Ovary (tissue), 7 donors: ENCODE measurements at regions not wholly inside any gene's neighbourhood (a gene's known extent, or its start where the extent isn't known, plus 50 kb on each side); places are given as distances from the start of the nearest gene placed in this dataset.

Source experiments
- DNase-seq, 5 donors: peaks; one replicate each; pipeline ENCODE4 v3.0.0-alpha.2; 2019 to 2020
- H3K27ac ChIP-seq, 2 donors: fragments of 200-600 bp; one replicate each; pipeline versions ENCODE4 v1.5.1 to v1.8.0; 2019 to 2022
- H3K27me3 ChIP-seq: fragments of 200-600 bp; one replicate; pipeline ENCODE4 v1.8.0; 2022
- H3K36me3 ChIP-seq: fragments of 200-600 bp; sonication (generic); one replicate; pipeline ENCODE4 v1.5.1; 2019
- H3K4me1 ChIP-seq: one replicate; pipeline ENCODE4 v1.8.1; 2013; ENCODE audit warnings: mild to moderate bottlenecking, moderate library complexity; ENCODE audit not compliant: insufficient read depth
- H3K4me3 ChIP-seq: fragments of 200-600 bp; sonication (generic); one replicate; pipeline ENCODE4 v1.5.1; 2017
- H3K9me3 ChIP-seq, 2 donors: fragments of 200-600 bp in 1 of 2; sonication (generic) in 1 of 2; one replicate each; pipeline versions ENCODE4 v1.5.1 to v1.8.1; 2013 to 2019; ENCODE audit warnings: mild to moderate bottlenecking in 1 of 2, moderate library complexity in 1 of 2
- EP300 ChIP-seq: sonication (generic); formaldehyde crosslinking; IDR thresholded peaks from one replicate; pipeline ENCODE4 v1.6.1; 2017; ENCODE audit warnings: antibody characterized with exemption
- POLR2A ChIP-seq: fragments of 450-650 bp; IDR thresholded peaks from one replicate; pipeline ENCODE4 v1.6.1; 2017; ENCODE audit warnings: antibody characterized with exemption, mild to moderate bottlenecking, moderate library complexity
- WGBS, 3 donors: extraction: QIAGEN DNeasy Blood & Tissue Kit in 1 of 3; methylation state at CpG; one replicate each; pipeline versions ENCODE4 v1.1.5 to v1.1.7; 2013 to 2017; 5-methylcytosine and 5-hydroxymethylcytosine counted together
- intact Hi-C, 4 donors: fragments of 100-400 bp; cut with DNase I; formaldehyde crosslinking; loops; one replicate each; pipeline versions ENCODE4 v1.11.0 to v1.15.1; 2022 to 2023
- TF ChIP-seq, protein P1 (sequence below), 3 donors: fragments of 450-650 bp in 2 of 3; fragments of 200-600 bp in 1 of 3; IDR thresholded peaks; one replicate each; pipeline versions ENCODE4 v1.5.1 to v1.8.0; 2016 to 2022; ENCODE audit warnings: antibody characterized with exemption in 3 of 3, mild to moderate bottlenecking in 1 of 3
- donor health status: DM: no; HTN: no; CAD: no; lungs with moderate emphysema.
- donor health status: DM: no; HTN: no; CAD: no.
- donor health status: Bipolar disorder and iron deficiency.
- donor health status: DM: no; HTN: no; CAD: no.
- donor health status: DM: yes; HTN: yes; CAD: no.

DNA sequence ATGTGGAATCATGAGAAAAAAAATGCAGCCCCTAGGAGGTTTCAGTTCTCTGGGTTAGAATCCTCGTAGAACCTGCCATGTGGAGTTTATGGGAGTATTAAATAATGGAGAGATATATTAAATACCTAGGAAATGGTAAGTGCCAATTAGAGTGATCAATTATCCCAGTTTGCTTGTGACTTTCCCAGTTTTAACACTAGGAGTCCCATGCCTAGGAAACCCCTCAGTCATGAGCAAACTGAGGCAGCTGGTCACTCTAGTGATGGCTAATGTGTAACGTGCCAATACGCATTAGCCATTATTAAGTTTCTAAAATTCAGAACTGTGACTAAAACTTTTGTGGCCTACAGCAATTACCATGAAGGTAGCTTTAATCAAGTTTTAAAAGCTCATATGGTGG is 720.6 kb downstream of the TAF11L14 start:
- TF ChIP-seq EP300 (no peak), POLR2A (no peak)
- TF ChIP-seq, protein P1, sequence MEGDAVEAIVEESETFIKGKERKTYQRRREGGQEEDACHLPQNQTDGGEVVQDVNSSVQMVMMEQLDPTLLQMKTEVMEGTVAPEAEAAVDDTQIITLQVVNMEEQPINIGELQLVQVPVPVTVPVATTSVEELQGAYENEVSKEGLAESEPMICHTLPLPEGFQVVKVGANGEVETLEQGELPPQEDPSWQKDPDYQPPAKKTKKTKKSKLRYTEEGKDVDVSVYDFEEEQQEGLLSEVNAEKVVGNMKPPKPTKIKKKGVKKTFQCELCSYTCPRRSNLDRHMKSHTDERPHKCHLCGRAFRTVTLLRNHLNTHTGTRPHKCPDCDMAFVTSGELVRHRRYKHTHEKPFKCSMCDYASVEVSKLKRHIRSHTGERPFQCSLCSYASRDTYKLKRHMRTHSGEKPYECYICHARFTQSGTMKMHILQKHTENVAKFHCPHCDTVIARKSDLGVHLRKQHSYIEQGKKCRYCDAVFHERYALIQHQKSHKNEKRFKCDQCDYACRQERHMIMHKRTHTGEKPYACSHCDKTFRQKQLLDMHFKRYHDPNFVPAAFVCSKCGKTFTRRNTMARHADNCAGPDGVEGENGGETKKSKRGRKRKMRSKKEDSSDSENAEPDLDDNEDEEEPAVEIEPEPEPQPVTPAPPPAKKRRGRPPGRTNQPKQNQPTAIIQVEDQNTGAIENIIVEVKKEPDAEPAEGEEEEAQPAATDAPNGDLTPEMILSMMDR (IDR thresholded peaks at IDR 0.05), result no peak
- no peak overlapping the region for H3K4me3 ChIP-seq
- no peak for DNase-seq
- intact Hi-C loops, result no loop called here
- 84 to 91% (median 88%) methylated on average over 3 of the region's 3 CpGs for WGBS, 3 donors
- H3K27me3 ChIP-seq, result no peaks in the 10 kb centered on the region
- no peaks in the 10 kb centered on the region for H3K9me3 ChIP-seq
- no peak overlapping the region for H3K27ac ChIP-seq
- H3K36me3 ChIP-seq, result no peaks in the 10 kb centered on the region
- H3K4me1 ChIP-seq, result no peaks in the 10 kb centered on the region

DNA sequence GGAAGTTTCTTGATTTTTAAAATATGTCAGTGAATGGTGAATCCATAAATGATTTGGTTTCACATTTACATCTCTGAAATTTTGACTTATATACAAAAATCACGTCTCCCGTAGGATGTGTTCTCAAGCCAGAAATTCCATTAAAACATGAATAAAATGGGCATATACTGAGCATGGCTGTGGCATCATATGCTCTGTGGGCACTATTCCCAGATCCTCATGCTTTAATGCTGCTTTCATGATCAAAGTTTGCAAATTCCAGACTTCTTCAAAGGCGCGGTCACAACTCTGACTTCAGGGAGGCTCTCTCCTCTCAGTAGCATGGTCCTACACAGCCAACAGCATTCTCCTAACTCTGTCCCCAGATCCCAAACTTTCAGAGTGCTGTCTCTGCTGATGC is 723.2 kb downstream of the TAF11L14 start:
- H3K27ac ChIP-seq, result no peak overlapping the region
- 89 to 92% (median 91%) methylated on average over 4 of the region's 4 CpGs for WGBS, 3 donors
- no peak overlapping the region for H3K4me3 ChIP-seq
- no peak for DNase-seq
- TF ChIP-seq EP300 (no peak), POLR2A (no peak)
- TF ChIP-seq, protein P1 (IDR thresholded peaks at IDR 0.05), result no peak
- no peaks in the 10 kb centered on the region for H3K36me3 ChIP-seq
- no peaks in the 10 kb centered on the region for H3K4me1 ChIP-seq
- H3K27me3 ChIP-seq, result no peaks in the 10 kb centered on the region
- intact Hi-C loops, result no loop called here
- no peaks in the 10 kb centered on the region for H3K9me3 ChIP-seq

DNA sequence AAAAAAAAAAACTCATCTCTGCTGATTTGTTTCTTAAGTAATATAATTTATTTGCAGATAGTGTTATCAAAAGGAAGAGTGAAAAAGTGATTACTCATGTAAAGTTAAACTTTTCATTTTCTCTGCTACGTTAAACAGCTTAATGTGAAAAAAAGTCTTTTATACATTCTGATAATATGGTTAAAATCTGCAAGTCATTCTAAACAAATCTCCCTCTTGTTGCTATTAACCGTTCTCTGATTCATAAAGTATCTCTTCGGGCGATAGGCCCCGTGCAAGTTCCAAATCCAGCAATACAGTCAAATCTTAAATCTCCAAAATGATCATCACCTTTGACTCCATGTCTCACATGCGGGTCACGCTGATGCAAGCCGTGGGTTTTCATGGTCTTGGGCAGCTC is 732.0 kb downstream of the TAF11L14 start:
- no peaks in the 10 kb centered on the region for H3K4me1 ChIP-seq
- WGBS, 3 donors, result 72 to 82% (median 75%) methylated on average over 8 of the region's 8 CpGs
- no peak for DNase-seq
- H3K9me3 ChIP-seq, result no peaks in the 10 kb centered on the region
- H3K4me3 ChIP-seq, result no peak overlapping the region
- H3K36me3 ChIP-seq, result no peaks in the 10 kb centered on the region
- intact Hi-C loops, result no loop called here
- no peak overlapping the region for H3K27ac ChIP-seq
- TF ChIP-seq EP300 (no peak), POLR2A (no peak)
- TF ChIP-seq, protein P1 (IDR thresholded peaks at IDR 0.05), result no peak
- no peaks in the 10 kb centered on the region for H3K27me3 ChIP-seq

DNA sequence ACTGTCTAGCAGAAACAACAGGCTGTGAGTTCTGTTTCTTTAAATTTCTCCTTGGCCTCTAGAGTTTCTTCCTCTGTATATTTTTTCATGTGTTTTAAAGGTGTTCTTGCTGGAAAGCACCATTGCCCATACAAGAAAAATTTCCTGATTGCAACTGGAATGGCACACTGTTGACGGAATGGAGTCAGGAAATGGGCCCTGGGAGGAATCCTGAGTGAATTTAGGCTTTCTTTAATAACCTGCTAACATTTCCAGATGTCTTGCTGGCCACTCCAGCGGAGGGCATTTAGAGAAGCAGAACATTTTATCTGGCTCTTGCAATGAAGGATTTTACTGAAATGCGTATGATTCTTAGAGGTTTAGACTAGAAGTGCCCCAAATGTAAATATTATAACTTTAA is 736.3 kb downstream of the TAF11L14 start:
- intact Hi-C loops, result no loop called here
- Histone ChIP-seq H3K4me1 (no peaks in the 10 kb centered on the region), H3K36me3 (no peaks in the 10 kb centered on the region), H3K27ac (no peak overlapping the region), H3K27me3 (no peaks in the 10 kb centered on the region), H3K4me3 (no peak overlapping the region), H3K9me3 (no peaks in the 10 kb centered on the region)
- TF ChIP-seq, protein P1 (IDR thresholded peaks at IDR 0.05), result no peak
- TF ChIP-seq POLR2A (no peak), EP300 (no peak)
- WGBS, 3 donors, result 48 to 61% (median 55%) methylated on average over 3 of the region's 3 CpGs
- DNase-seq, result no peak

DNA sequence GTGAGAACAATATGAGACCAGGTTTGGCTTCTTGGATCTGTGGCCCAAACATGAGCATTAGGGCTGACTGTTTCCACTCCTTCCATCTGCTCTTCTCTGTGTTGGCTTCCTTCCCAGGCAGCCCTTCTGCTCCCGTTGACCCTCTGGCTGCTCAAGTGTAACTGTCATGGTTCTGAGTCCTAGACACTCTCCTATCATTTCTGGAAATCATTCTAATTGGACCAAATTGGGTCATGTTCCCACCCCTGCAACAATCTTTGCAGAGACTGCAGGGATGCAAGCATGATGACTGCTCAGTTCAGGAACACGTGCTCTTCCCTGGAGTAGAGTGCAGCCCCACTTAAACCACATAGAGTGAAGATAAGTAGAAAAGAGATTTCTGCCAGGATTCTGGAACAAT is 741.4 kb downstream of the TAF11L14 start:
- DNase-seq, result no peak
- Histone ChIP-seq H3K4me3 (no peak overlapping the region), H3K4me1 (no peaks in the 10 kb centered on the region), H3K27ac (no peak overlapping the region), H3K27me3 (no peaks in the 10 kb centered on the region), H3K9me3 (no peaks in the 10 kb centered on the region), H3K36me3 (no peaks in the 10 kb centered on the region)
- intact Hi-C loops, result no loop called here
- 3 to 7% (median 4%) methylated on average over 2 of the region's 2 CpGs for WGBS, 3 donors
- TF ChIP-seq EP300 (no peak), POLR2A (no peak)
- TF ChIP-seq, protein P1 (IDR thresholded peaks at IDR 0.05), result no peak
